Karpas-422 (cell line): ENCODE measurements at regions not wholly inside any gene's neighbourhood (a gene's known extent, or its start where the extent isn't known, plus 50 kb on each side); places are given as distances from the start of the nearest gene placed in this dataset.

ENCODE experiments used
- DNase-seq: peaks from one replicate; pipeline ENCODE4 v3.0.0-alpha.2; 2015
- H2AFZ ChIP-seq: fragments of 200-600 bp; sonication (generic); 2 replicates; pipeline ENCODE4 v1.6.1; 2014; ENCODE audit warnings: antibody characterized with exemption, low read length, mixed read lengths
- H3K27ac ChIP-seq: fragments of 200-600 bp; sonication (generic); 2 replicates; pipeline ENCODE4 v1.5.1; 2014; ENCODE audit warnings: mild to moderate bottlenecking, low read length, moderate library complexity
- H3K27me3 ChIP-seq: fragments of 200-600 bp; sonication (generic); 2 replicates; pipeline ENCODE4 v1.6.1; 2014; ENCODE audit warnings: low read length, mixed read lengths
- H3K36me3 ChIP-seq: fragments of 200-600 bp; sonication (generic); 2 replicates; pipeline ENCODE4 v1.6.1; 2014; ENCODE audit warnings: low read length, mixed read lengths; ENCODE audit not compliant: insufficient read depth
- H3K4me1 ChIP-seq: fragments of 200-600 bp; sonication (generic); 2 replicates; pipeline ENCODE4 v1.6.1; 2014; ENCODE audit warnings: mild to moderate bottlenecking, low read length, mixed read lengths
- H3K4me2 ChIP-seq: fragments of 200-600 bp; sonication (generic); 2 replicates; pipeline ENCODE4 v1.6.1; 2014; ENCODE audit warnings: low read length, low read depth, mild to moderate bottlenecking; ENCODE audit not compliant: poor library complexity, severe bottlenecking
- H3K4me3 ChIP-seq: fragments of 200-600 bp; sonication (generic); 2 replicates; pipeline ENCODE4 v1.5.1; 2014; ENCODE audit warnings: mild to moderate bottlenecking, antibody characterized with exemption, low read length, mixed read lengths
- H3K79me2 ChIP-seq: fragments of 200-600 bp; sonication (generic); 2 replicates; pipeline ENCODE4 v1.6.1; 2014; ENCODE audit warnings: mild to moderate bottlenecking, low read length, mixed read lengths
- H3K9ac ChIP-seq: fragments of 200-600 bp; sonication (generic); 2 replicates; pipeline ENCODE4 v1.6.0; 2014; ENCODE audit warnings: low read length
- H3K9me2 ChIP-seq: fragments of 200-600 bp; sonication (generic), shearing (Covaris generic); replicated peaks from 2 replicates; pipeline ENCODE4 v1.6.0; 2014; ENCODE audit warnings: mild to moderate bottlenecking, low read length, moderate library complexity; ENCODE audit not compliant: insufficient read depth
- H3K9me3 ChIP-seq: fragments of 300-700, 200-600 bp; sonication (generic); 2 replicates; pipeline ENCODE4 v1.6.1; 2014; ENCODE audit warnings: low read length, mixed read lengths
- H4K20me1 ChIP-seq: fragments of 200-600 bp; sonication (generic); 2 replicates; pipeline ENCODE4 v1.6.1; 2014; ENCODE audit warnings: mild to moderate bottlenecking, antibody characterized with exemption, low read length, low read depth; ENCODE audit not compliant: insufficient read depth

GRCh38 chr6:56297022-56297989 lies 49.9 kb upstream of the COL21A1 start:
- Histone ChIP-seq H2AFZ (no peak overlapping the region), H3K79me2 (no peaks in the 10 kb centered on the region), H3K9me3 (no peaks in the 10 kb centered on the region), H3K27ac (no peak overlapping the region), H3K4me1 (no peaks in the 10 kb centered on the region), H3K4me3 (no peak overlapping the region), H3K36me3 (no peaks in the 10 kb centered on the region), H3K9me2 (no peaks in the 10 kb centered on the region), H3K9ac (no peak overlapping the region), H4K20me1 (no peaks in the 10 kb centered on the region), H3K27me3 (no peaks in the 10 kb centered on the region), H3K4me2 (no peak overlapping the region)
- DNase-seq = no peak
